Spleen (tissue), 11 donors: ENCODE measurements at regions not wholly inside any gene's neighbourhood (a gene's known extent, or its start where the extent isn't known, plus 50 kb on each side); places are given as distances from the start of the nearest gene placed in this dataset.

Experiments
- DNase-seq: peaks from one replicate; pipeline ENCODE4 v3.0.0-alpha.2; 2020
- H3K27ac ChIP-seq, 8 donors: fragments of 200-600 bp; sonication (generic) in 7 of 8; 1 replicate in 4 of 8; 2 replicates in 4 of 8; pipeline versions ENCODE4 v1.5.0 to v1.8.0; 2016 to 2021; ENCODE audit warnings: inconsistent platforms in 4 of 8, mild to moderate bottlenecking in 4 of 8, moderate library complexity in 1 of 8
- H3K27me3 ChIP-seq, 7 donors: fragments of 200-600 bp; sonication (generic) in 6 of 7; replicated peaks in 1 of 7; 1 replicate in 4 of 7; 2 replicates in 3 of 7; pipeline versions ENCODE4 v1.5.0 to v1.8.0; 2016 to 2021; ENCODE audit warnings: inconsistent platforms in 3 of 7, mild to moderate bottlenecking in 1 of 7
- H3K36me3 ChIP-seq, 6 donors: fragments of 200-600 bp; sonication (generic) in 5 of 6; 1 replicate in 4 of 6; 2 replicates in 2 of 6; pipeline versions ENCODE4 v1.5.0 to v1.8.0; 2016 to 2021; ENCODE audit warnings: inconsistent platforms in 2 of 6
- H3K4me1 ChIP-seq, 6 donors: fragments of 200-600 bp; sonication (generic) in 5 of 6; 1 replicate in 3 of 6; 2 replicates in 3 of 6; pipeline versions ENCODE4 v1.5.0 to v1.8.0; 2016 to 2021; ENCODE audit warnings: inconsistent platforms in 3 of 6
- H3K4me3 ChIP-seq, 8 donors: fragments of 200-600 bp; sonication (generic) in 7 of 8; 1 replicate in 4 of 8; 2 replicates in 4 of 8; pipeline versions ENCODE4 v1.5.0 to v1.8.0; 2016 to 2021; ENCODE audit warnings: inconsistent platforms in 4 of 8, mild to moderate bottlenecking in 4 of 8, moderate library complexity in 2 of 8
- H3K9me3 ChIP-seq, 8 donors: fragments of 200-600 bp; sonication (generic) in 7 of 8; 1 replicate in 4 of 8; 2 replicates in 4 of 8; pipeline versions ENCODE4 v1.5.0 to v1.8.0; 2016 to 2021; ENCODE audit warnings: inconsistent platforms in 4 of 8
- POLR2A ChIP-seq, 3 donors: fragments of 450-650 bp; IDR thresholded peaks; one replicate each; pipeline ENCODE4 v1.5.1; 2017; ENCODE audit warnings: antibody characterized with exemption in 3 of 3, mild to moderate bottlenecking in 1 of 3
- POLR2AphosphoS5 ChIP-seq, 3 donors: sonication (generic); formaldehyde crosslinking; IDR thresholded peaks; one replicate each; pipeline ENCODE4 v1.5.1; 2017; ENCODE audit warnings: antibody characterized with exemption in 3 of 3
- WGBS, 5 donors: extraction: QIAGEN DNeasy Blood & Tissue Kit in 3 of 5; methylation state at CpG; one replicate each; pipeline versions ENCODE4 v1.1.5 to v1.1.7; 2013 to 2018; 5-methylcytosine and 5-hydroxymethylcytosine counted together
- intact Hi-C: fragments of 100-400 bp; cut with DNase I; formaldehyde crosslinking; loops from one replicate; pipeline ENCODE4 v1.15.0; 2023; ENCODE audit warnings: low total_unique reads
- TF ChIP-seq, protein P1 (sequence below), 11 experiments: fragments of 200-600 bp in 7 of 11; fragments of 450-650 bp in 4 of 11; sonication (generic) in 4 of 11; IDR thresholded peaks in 8 of 11; conservative IDR thresholded peaks in 3 of 11; 1 replicate in 7 of 11; 2 replicates in 4 of 11; pipeline versions ENCODE4 v1.4.0 to v1.8.0; 2016 to 2021; ENCODE audit warnings: antibody characterized with exemption in 11 of 11, inconsistent platforms in 4 of 11, mild to moderate bottlenecking in 1 of 11
- donor health status: healthy with polysubstance abuse.
- donor health status: DM: no; HTN: no; CAD: no; lungs with moderate emphysema.
- donor health status: DM: no; HTN: no; CAD: no.
- donor health status: Bipolar disorder and iron deficiency.
- donor health status: healthy.
- donor health status: DM: no; HTN: no; CAD: no.
- donor health status: DM: yes; HTN: yes; CAD: no.

DNA sequence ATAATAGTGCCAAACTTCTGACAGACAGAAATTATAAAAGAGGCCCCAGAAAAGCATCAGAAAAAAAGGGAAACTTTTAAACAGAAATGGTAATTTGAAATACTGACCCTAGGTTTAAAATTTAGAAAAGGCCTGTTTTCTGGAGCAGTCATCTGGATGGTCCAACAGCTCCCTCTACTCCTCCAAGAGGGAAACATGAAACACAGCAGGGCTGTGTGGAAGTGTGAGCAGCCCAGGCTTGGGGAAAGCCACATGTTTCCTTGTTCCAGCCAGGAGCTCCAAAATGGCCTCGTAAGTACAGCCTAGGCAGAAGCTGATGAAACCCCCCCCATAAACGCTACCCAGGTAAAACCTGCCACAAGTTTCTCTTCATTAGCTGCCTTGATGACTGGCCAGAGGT lies 499.3 kb upstream of the ADAMTS16 start:
- peaks cover 0 to 22% (median 13%) of the 10 kb centered on the region in 8 donors for H3K9me3 ChIP-seq
- intact Hi-C loops: no loop called here
- H3K27ac ChIP-seq: no peak overlapping the region
- H3K4me3 ChIP-seq: no peak overlapping the region
- TF ChIP-seq POLR2A (IDR thresholded peaks at IDR 0.05): no peak
- TF ChIP-seq POLR2AphosphoS5 (IDR thresholded peaks at IDR 0.05): no peak
- TF ChIP-seq, protein P1, sequence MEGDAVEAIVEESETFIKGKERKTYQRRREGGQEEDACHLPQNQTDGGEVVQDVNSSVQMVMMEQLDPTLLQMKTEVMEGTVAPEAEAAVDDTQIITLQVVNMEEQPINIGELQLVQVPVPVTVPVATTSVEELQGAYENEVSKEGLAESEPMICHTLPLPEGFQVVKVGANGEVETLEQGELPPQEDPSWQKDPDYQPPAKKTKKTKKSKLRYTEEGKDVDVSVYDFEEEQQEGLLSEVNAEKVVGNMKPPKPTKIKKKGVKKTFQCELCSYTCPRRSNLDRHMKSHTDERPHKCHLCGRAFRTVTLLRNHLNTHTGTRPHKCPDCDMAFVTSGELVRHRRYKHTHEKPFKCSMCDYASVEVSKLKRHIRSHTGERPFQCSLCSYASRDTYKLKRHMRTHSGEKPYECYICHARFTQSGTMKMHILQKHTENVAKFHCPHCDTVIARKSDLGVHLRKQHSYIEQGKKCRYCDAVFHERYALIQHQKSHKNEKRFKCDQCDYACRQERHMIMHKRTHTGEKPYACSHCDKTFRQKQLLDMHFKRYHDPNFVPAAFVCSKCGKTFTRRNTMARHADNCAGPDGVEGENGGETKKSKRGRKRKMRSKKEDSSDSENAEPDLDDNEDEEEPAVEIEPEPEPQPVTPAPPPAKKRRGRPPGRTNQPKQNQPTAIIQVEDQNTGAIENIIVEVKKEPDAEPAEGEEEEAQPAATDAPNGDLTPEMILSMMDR (IDR thresholded peaks at IDR 0.05 in 8 of 11, conservative IDR thresholded peaks at IDR 0.05 in 3 of 11): no peak
- no peaks in the 10 kb centered on the region for H3K36me3 ChIP-seq
- WGBS, 5 donors: 52 to 78% (median 72%) methylated on average over 2 of the region's 2 CpGs
- no peaks in the 10 kb centered on the region for H3K27me3 ChIP-seq
- H3K4me1 ChIP-seq: no peaks in the 10 kb centered on the region
- DNase-seq: no peak

DNA sequence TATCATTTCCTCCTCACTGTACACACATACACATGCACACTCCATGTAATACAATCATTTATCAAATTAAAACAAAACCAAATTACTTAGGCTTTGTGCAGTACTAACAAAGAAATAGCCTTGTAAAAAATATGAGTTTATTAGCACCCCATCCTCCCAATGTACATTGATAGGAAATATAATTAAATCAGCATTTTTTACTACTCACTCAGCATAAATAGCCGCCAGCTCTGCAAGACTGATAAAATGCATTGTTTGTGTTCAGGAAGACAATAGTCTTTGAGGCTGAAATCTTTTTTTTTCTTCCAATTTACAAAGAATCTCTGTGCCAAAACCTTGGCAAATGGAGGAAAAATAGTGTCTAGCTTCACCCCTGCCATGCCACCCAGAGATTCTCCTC lies 497.6 kb upstream of the ADAMTS16 start:
- no peak overlapping the region for H3K27ac ChIP-seq
- no peak for DNase-seq
- intact Hi-C loops: no loop called here
- no peaks in the 10 kb centered on the region for H3K4me1 ChIP-seq
- no peaks in the 10 kb centered on the region for H3K36me3 ChIP-seq
- no peaks in the 10 kb centered on the region for H3K27me3 ChIP-seq
- no peak overlapping the region for H3K4me3 ChIP-seq
- H3K9me3 ChIP-seq: peaks cover 0 to 22% (median 13%) of the 10 kb centered on the region in 8 donors
- no peak for TF ChIP-seq POLR2A (IDR thresholded peaks at IDR 0.05)
- no peak for TF ChIP-seq POLR2AphosphoS5 (IDR thresholded peaks at IDR 0.05)
- TF ChIP-seq, protein P1 (IDR thresholded peaks at IDR 0.05 in 8 of 11, conservative IDR thresholded peaks at IDR 0.05 in 3 of 11): no peak
- 76 to 88% (median 83%) methylated on average over 1 of the region's 1 CpG for WGBS, 5 donors

DNA sequence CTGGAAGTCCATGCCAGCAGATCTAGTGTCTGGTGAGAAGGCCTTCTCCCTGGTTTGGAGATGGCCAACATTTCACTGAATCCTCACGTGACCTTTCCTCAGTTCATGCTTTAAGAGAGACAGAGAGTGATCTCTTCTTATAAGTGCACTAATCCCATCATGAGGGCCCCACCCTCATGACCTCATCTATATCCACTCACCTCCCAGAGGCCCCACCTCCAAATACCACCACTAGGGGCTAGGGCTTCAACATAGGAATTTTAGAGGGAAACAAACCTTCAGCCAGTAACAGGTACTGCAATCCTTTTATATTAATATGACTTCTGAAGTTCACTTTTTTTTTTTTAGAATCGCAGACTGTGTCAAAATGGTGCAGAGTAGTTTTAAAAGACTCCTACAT lies 496.9 kb upstream of the ADAMTS16 start:
- no peak overlapping the region for H3K4me3 ChIP-seq
- no peaks in the 10 kb centered on the region for H3K36me3 ChIP-seq
- 82 to 93% (median 89%) methylated on average over 2 of the region's 2 CpGs for WGBS, 5 donors
- H3K4me1 ChIP-seq: no peaks in the 10 kb centered on the region
- no peak for DNase-seq
- no peaks in the 10 kb centered on the region for H3K27me3 ChIP-seq
- intact Hi-C loops: no loop called here
- peaks cover 0 to 22% (median 13%) of the 10 kb centered on the region in 8 donors for H3K9me3 ChIP-seq
- TF ChIP-seq, protein P1 (IDR thresholded peaks at IDR 0.05 in 8 of 11, conservative IDR thresholded peaks at IDR 0.05 in 3 of 11): no peak
- TF ChIP-seq POLR2A (IDR thresholded peaks at IDR 0.05): no peak
- no peak for TF ChIP-seq POLR2AphosphoS5 (IDR thresholded peaks at IDR 0.05)
- H3K27ac ChIP-seq: no peak overlapping the region

GRCh38 chr5:4643960-4644359 lies 496.2 kb upstream of the ADAMTS16 start:
- Histone ChIP-seq H3K36me3 (no peaks in the 10 kb centered on the region), H3K4me1 (no peaks in the 10 kb centered on the region), H3K27ac (no peak overlapping the region), H3K4me3 (no peak overlapping the region), H3K27me3 (no peaks in the 10 kb centered on the region), H3K9me3 (peaks cover 0 to 22% (median 13%) of the 10 kb centered on the region in 8 donors)
- TF ChIP-seq POLR2AphosphoS5 (IDR thresholded peaks at IDR 0.05) (no peak), POLR2A (IDR thresholded peaks at IDR 0.05) (no peak)
- TF ChIP-seq, protein P1 (IDR thresholded peaks at IDR 0.05 in 8 of 11, conservative IDR thresholded peaks at IDR 0.05 in 3 of 11): no peak
- no peak for DNase-seq
- WGBS, 5 donors: 91 to 95% (median 92%) methylated on average over 17 of the region's 17 CpGs
- intact Hi-C loops: no loop called here
